GM18511 (cell line): ENCODE measurements at regions not wholly inside any gene's neighbourhood (a gene's known extent, or its start where the extent isn't known, plus 50 kb on each side); places are given as distances from the start of the nearest gene placed in this dataset.

Experiments
- ATAC-seq: cut with Tn5 transposase; IDR thresholded peaks from one replicate; pipeline ENCODE4 v1.9.1; 2021; ENCODE audit warnings: mild to moderate bottlenecking, moderate library complexity; ENCODE audit not compliant: unreplicated experiment

- no peak for ATAC-seq
Observed at GRCh38 chr4:134401798-134402197, 200.2 kb upstream of the PABPC4L start.

- ATAC-seq: no peak
Observed at GRCh38 chr4:134393592-134393991, 192.0 kb upstream of the PABPC4L start.

- ATAC-seq: no peak
Observed at GRCh38 chr4:134390319-134390718, 188.7 kb upstream of the PABPC4L start.

GRCh38 chr4:134388351-134388750, 186.8 kb upstream of the PABPC4L start:
- ATAC-seq: no peak

GRCh38 chr4:134382478-134383227, 181.1 kb upstream of the PABPC4L start:
- ATAC-seq: no peak

GRCh38 chr4:134375775-134376174, 174.2 kb upstream of the PABPC4L start:
- ATAC-seq: no peak

- no peak for ATAC-seq
Observed at GRCh38 chr4:134365852-134366251, 164.3 kb upstream of the PABPC4L start.

- no peak for ATAC-seq
Observed at GRCh38 chr4:134364928-134365327, 163.3 kb upstream of the PABPC4L start.

GRCh38 chr4:134345244-134345643, 143.7 kb upstream of the PABPC4L start:
- no peak for ATAC-seq

- ATAC-seq: no peak
Observed at GRCh38 chr4:134343656-134344055, 142.1 kb upstream of the PABPC4L start.

- no peak for ATAC-seq
Observed at GRCh38 chr4:134343081-134343480, 141.5 kb upstream of the PABPC4L start.

GRCh38 chr4:134337574-134337973, 136.0 kb upstream of the PABPC4L start:
- ATAC-seq: no peak

- no peak for ATAC-seq
Observed at GRCh38 chr4:134328741-134329140, 127.2 kb upstream of the PABPC4L start.

- ATAC-seq: no peak
Observed at GRCh38 chr4:134327274-134328122, 125.9 kb upstream of the PABPC4L start.

- ATAC-seq: no peak
Observed at GRCh38 chr4:134326866-134327265, 125.3 kb upstream of the PABPC4L start.

GRCh38 chr4:134324179-134324578, 122.6 kb upstream of the PABPC4L start:
- no peak for ATAC-seq

- ATAC-seq: no peak
Observed at GRCh38 chr4:134320048-134320447, 118.5 kb upstream of the PABPC4L start.

GRCh38 chr4:134313591-134313990, 112.0 kb upstream of the PABPC4L start:
- no peak for ATAC-seq

GRCh38 chr4:134309715-134310114, 108.1 kb upstream of the PABPC4L start:
- ATAC-seq: no peak

- no peak for ATAC-seq
Observed at GRCh38 chr4:134308910-134309309, 107.3 kb upstream of the PABPC4L start.

GRCh38 chr4:134298313-134298712, 96.7 kb upstream of the PABPC4L start:
- no peak for ATAC-seq

- ATAC-seq: no peak
Observed at GRCh38 chr4:134297765-134298164, 96.2 kb upstream of the PABPC4L start.
